DND-41 (cell line): ENCODE measurements at regions not wholly inside any gene's neighbourhood (a gene's known extent, or its start where the extent isn't known, plus 50 kb on each side); places are given as distances from the start of the nearest gene placed in this dataset.

Experiments
- ATAC-seq: fragments of 200-7000 bp; cut with Tn5 transposase; 3 replicates; pipeline ENCODE4 v1.9.1; 2021; ENCODE audit warnings: low read depth; ENCODE audit not compliant: insufficient read depth
- DNase-seq: peaks from one replicate; pipeline ENCODE4 v3.0.0-alpha.2; 2020
- H2AFZ ChIP-seq: 2 replicates; pipeline ENCODE4 v1.6.0; 2012; ENCODE audit warnings: low read depth, low read length
- H3K27ac ChIP-seq: 2 replicates; pipeline ENCODE4 v1.5.1; 2012; ENCODE audit warnings: low read length, inconsistent platforms
- H3K27me3 ChIP-seq: fragments of 200-600 bp; sonication (generic); 2 replicates; pipeline ENCODE4 v1.6.0; 2012; ENCODE audit warnings: low read length, mild to moderate bottlenecking, inconsistent platforms; ENCODE audit not compliant: insufficient read depth, poor library complexity
- H3K36me3 ChIP-seq: 2 replicates; pipeline ENCODE4 v1.5.1; 2012; ENCODE audit warnings: low read length, inconsistent platforms; ENCODE audit not compliant: insufficient read depth
- H3K4me1 ChIP-seq: 2 replicates; pipeline ENCODE4 v1.5.1; 2012; ENCODE audit warnings: mild to moderate bottlenecking, low read length; ENCODE audit not compliant: insufficient read depth
- H3K4me2 ChIP-seq: 2 replicates; pipeline ENCODE4 v1.6.0; 2012; ENCODE audit warnings: mild to moderate bottlenecking, moderate library complexity, low read length, inconsistent platforms; ENCODE audit not compliant: insufficient read depth
- H3K4me3 ChIP-seq, 2 experiments: fragments of 200-600 bp in 1 of 2; shearing (Covaris generic) in 1 of 2; 2 replicates each; pipeline ENCODE4 v1.5.1; 2012 to 2016; ENCODE audit warnings: inconsistent platforms in 2 of 2, low read length in 2 of 2, mild to moderate bottlenecking in 2 of 2, low read depth in 1 of 2, moderate library complexity in 1 of 2
- H3K79me2 ChIP-seq: 2 replicates; pipeline ENCODE4 v1.6.0; 2012; ENCODE audit warnings: low read length, inconsistent platforms; ENCODE audit not compliant: insufficient read depth
- H3K9ac ChIP-seq: 2 replicates; pipeline ENCODE4 v1.6.0; 2012; ENCODE audit warnings: low read depth, mild to moderate bottlenecking, inconsistent platforms, low read length, moderate library complexity
- H3K9me3 ChIP-seq: 2 replicates; pipeline ENCODE4 v1.5.1; 2012; ENCODE audit warnings: low read length, moderate library complexity, mild to moderate bottlenecking, inconsistent platforms; ENCODE audit not compliant: insufficient read depth, severe bottlenecking
- H4K20me1 ChIP-seq: 2 replicates; pipeline ENCODE4 v1.6.0; 2012; ENCODE audit warnings: low read length; ENCODE audit not compliant: insufficient read depth
- CTCF ChIP-seq: IDR thresholded peaks from 2 replicates; pipeline ENCODE4 v1.5.1; 2012; ENCODE audit warnings: borderline replicate concordance, low read length, moderate library complexity, mild to moderate bottlenecking; ENCODE audit not compliant: poor library complexity, severe bottlenecking; ENCODE audit errors: extremely low read depth
- EZH2 ChIP-seq: IDR thresholded peaks from 3 replicates; pipeline ENCODE4 v1.6.1; 2012; ENCODE audit warnings: borderline replicate concordance, low read depth, mild to moderate bottlenecking, moderate library complexity, low read length, inconsistent platforms; ENCODE audit not compliant: severe bottlenecking

- Histone ChIP-seq H3K9me3 (peaks cover 10% of the 10 kb centered on the region), H3K9ac (no peak overlapping the region), H2AFZ (no peak overlapping the region), H3K27ac (no peak overlapping the region), H3K79me2 (no peaks in the 10 kb centered on the region), H3K27me3 (no peaks in the 10 kb centered on the region), H3K4me2 (no peak overlapping the region), H3K36me3 (no peaks in the 10 kb centered on the region), H3K4me1 (no peaks in the 10 kb centered on the region), H4K20me1 (no peaks in the 10 kb centered on the region), H3K4me3 (no peak overlapping the region)
- DNase-seq, result no peak
- no peak for ATAC-seq
- no peak for TF ChIP-seq CTCF
- no peak for TF ChIP-seq EZH2
Measured at GRCh38 chr12:47602949-47603558, 102.8 kb downstream of the RPAP3 start.

GRCh38 chr12:47602325-47602724, 103.5 kb downstream of the RPAP3 start:
- Histone ChIP-seq H3K27me3 (no peaks in the 10 kb centered on the region), H3K36me3 (no peaks in the 10 kb centered on the region), H3K4me2 (no peak overlapping the region), H3K9me3 (peaks cover 5% of the 10 kb centered on the region), H3K4me3 (no peak overlapping the region), H3K4me1 (no peaks in the 10 kb centered on the region), H3K27ac (no peak overlapping the region), H4K20me1 (no peaks in the 10 kb centered on the region), H3K9ac (no peak overlapping the region), H3K79me2 (no peaks in the 10 kb centered on the region), H2AFZ (no peak overlapping the region)
- DNase-seq, result no peak
- no peak for ATAC-seq
- TF ChIP-seq CTCF (no peak), EZH2 (no peak)

DNA sequence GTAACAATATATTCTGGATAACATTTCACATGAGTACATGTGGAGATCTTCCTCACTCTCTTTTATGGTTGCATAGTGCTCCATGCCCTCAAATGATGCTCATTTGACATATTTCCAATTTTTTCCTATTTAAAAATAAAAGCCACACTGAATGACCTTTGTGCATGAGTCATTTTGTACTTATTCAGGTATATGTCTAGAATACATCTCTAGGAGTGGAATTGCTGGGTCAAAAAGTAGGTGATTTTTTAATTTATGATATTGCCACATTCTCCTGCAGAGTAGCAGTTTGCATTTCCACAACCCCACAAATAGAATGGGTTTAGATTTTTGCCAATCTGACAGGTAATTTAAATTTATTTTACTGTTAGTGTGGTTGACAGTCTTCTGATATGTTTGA, 104.8 kb downstream of the RPAP3 start:
- Histone ChIP-seq H3K27ac (no peak overlapping the region), H3K79me2 (no peaks in the 10 kb centered on the region), H3K4me1 (no peaks in the 10 kb centered on the region), H3K9ac (no peak overlapping the region), H3K4me3 (no peak overlapping the region), H4K20me1 (no peaks in the 10 kb centered on the region), H3K9me3 (peaks cover 5% of the 10 kb centered on the region), H3K36me3 (no peaks in the 10 kb centered on the region), H3K27me3 (no peaks in the 10 kb centered on the region), H3K4me2 (no peak overlapping the region), H2AFZ (no peak overlapping the region)
- no peak for TF ChIP-seq EZH2
- no peak for TF ChIP-seq CTCF
- DNase-seq (no peak), ATAC-seq (no peak)
